C4-2B (cell line): ENCODE measurements at regions not wholly inside any gene's neighbourhood (a gene's known extent, or its start where the extent isn't known, plus 50 kb on each side); places are given as distances from the start of the nearest gene placed in this dataset.

ENCODE experiments used
- ZFX ChIP-seq: fragments of 450-650 bp; IDR thresholded peaks from 2 replicates; pipeline ENCODE4 v1.6.1; 2017
- TF ChIP-seq, protein P1 (sequence below): fragments of 450-650 bp; conservative IDR thresholded peaks from 2 replicates; pipeline ENCODE4 v1.5.1; 2017; ENCODE audit warnings: mild to moderate bottlenecking

DNA sequence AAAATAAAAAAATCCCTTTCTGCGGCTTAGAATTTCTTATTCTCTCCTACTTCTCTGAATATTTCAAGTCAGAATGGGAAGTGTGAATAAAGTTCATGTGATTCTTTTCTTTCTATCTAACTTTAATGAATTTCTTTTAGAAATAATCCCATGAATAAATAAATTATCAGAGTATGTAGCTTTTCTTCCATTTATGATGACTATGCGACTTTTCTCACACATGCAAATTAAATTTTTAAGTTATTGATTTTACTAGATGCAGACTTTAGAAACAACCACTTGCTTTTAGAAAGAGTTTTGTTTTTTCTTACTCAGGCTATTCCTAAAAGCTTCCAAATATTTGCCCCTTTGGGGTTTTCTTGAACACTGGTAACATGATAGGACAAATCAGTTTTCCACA, 477.7 kb upstream of the AGTR1 start:
- TF ChIP-seq, protein P1, sequence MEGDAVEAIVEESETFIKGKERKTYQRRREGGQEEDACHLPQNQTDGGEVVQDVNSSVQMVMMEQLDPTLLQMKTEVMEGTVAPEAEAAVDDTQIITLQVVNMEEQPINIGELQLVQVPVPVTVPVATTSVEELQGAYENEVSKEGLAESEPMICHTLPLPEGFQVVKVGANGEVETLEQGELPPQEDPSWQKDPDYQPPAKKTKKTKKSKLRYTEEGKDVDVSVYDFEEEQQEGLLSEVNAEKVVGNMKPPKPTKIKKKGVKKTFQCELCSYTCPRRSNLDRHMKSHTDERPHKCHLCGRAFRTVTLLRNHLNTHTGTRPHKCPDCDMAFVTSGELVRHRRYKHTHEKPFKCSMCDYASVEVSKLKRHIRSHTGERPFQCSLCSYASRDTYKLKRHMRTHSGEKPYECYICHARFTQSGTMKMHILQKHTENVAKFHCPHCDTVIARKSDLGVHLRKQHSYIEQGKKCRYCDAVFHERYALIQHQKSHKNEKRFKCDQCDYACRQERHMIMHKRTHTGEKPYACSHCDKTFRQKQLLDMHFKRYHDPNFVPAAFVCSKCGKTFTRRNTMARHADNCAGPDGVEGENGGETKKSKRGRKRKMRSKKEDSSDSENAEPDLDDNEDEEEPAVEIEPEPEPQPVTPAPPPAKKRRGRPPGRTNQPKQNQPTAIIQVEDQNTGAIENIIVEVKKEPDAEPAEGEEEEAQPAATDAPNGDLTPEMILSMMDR, result no peak
- TF ChIP-seq ZFX, result no peak
